ENCODE measurements at regions not wholly inside any gene's neighbourhood (a gene's known extent, or its start where the extent isn't known, plus 50 kb on each side); places are given as distances from the start of the nearest gene placed in this dataset.

DNA sequence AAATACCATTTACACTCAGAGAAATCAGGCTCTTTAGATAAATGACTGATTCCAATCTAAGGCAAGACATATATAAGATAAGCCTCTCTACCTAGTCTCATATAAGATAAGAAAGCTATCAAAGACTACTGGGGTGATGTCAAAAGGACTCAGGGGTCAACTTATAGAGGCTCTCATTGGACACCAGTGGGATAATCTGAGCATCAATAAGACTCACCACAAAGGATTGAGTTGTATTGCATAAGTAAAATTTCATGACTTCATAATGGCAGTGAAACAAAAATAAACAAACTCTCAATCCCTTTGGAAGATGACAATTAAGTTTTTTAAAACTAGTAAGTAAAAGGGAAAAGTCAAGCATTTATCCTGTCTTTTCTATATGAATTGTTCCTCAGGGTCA, 317.8 kb downstream of the SHQ1 start:
- H3K9me3 ChIP-seq (ENCODE audit: control insufficient read depth, insufficient read depth, low read depth, low read length), result no peaks in the 10 kb centered on the region
- no peaks in the 10 kb centered on the region for H3K36me3 ChIP-seq (ENCODE audit: control insufficient read depth, insufficient read depth, low read length)
- H3K4me1 ChIP-seq (ENCODE audit: control insufficient read depth, insufficient read depth, low read length), result no peaks in the 10 kb centered on the region
- H3K27ac ChIP-seq (ENCODE audit: low read length), result no peak overlapping the region
- ATAC-seq, result no peak
- no peak for DNase-seq (ENCODE audit: low read depth, low spot score)
- intact Hi-C loops (cut with micrococcal nuclease; ENCODE audit: unreplicated experiment) (no loop called here), in situ Hi-C loops (cut with HindIII; ENCODE audit: low pct_unique_long_range_greater_than_20kb, low sequenced_read_pairs) (no loop called here)
- CTCF ChIA-PET, result no interaction called here
- no peak for TF ChIP-seq CTCF (IDR thresholded peaks at IDR 0.05)
- TF ChIP-seq POLR2AphosphoS5 (IDR thresholded peaks at IDR 0.05; ENCODE audit: low read depth, low read length), result no peak
- no peak for TF ChIP-seq SIN3A (IDR thresholded peaks at IDR 0.05; ENCODE audit: borderline replicate concordance, insufficient read depth, low read depth, low read length)
- no peak for TF ChIP-seq TCF7L2 (IDR thresholded peaks at IDR 0.05; ENCODE audit: low read depth, low read length)
- POLR2A ChIA-PET, result no interaction called here
- BruUV-seq (replicated peaks), result no TSS peak
- no peak overlapping the region for H3K4me3 ChIP-seq (ENCODE audit: low read depth in 2 of 2, low read length in 2 of 2)
- no peaks in the 10 kb centered on the region; the same call in 1 of the 2 replicates for H3K27me3 ChIP-seq (ENCODE audit: control insufficient read depth, insufficient read depth, low read length)

DNA sequence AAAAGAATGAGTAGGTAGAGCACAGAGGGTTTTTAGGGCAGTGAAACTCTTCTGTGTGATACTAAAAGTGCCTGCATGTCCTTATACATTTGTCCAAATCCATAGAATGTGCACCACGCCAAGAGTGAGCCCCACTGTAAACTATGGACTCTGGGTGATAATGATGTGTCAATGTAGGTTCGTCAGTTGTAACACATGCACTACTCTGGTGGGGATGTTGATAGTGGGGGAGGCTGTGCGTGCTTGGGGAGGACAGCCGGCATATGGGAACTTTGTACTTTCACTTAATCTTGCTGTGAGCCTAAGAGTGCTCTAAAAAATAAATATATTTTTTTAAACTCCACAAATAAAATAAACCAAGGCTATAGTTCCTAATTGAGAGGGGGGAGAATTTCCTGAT, 319.2 kb downstream of the SHQ1 start:
- TF ChIP-seq TCF7L2 (IDR thresholded peaks at IDR 0.05; ENCODE audit: low read depth, low read length), result no peak
- TF ChIP-seq, protein P1, sequence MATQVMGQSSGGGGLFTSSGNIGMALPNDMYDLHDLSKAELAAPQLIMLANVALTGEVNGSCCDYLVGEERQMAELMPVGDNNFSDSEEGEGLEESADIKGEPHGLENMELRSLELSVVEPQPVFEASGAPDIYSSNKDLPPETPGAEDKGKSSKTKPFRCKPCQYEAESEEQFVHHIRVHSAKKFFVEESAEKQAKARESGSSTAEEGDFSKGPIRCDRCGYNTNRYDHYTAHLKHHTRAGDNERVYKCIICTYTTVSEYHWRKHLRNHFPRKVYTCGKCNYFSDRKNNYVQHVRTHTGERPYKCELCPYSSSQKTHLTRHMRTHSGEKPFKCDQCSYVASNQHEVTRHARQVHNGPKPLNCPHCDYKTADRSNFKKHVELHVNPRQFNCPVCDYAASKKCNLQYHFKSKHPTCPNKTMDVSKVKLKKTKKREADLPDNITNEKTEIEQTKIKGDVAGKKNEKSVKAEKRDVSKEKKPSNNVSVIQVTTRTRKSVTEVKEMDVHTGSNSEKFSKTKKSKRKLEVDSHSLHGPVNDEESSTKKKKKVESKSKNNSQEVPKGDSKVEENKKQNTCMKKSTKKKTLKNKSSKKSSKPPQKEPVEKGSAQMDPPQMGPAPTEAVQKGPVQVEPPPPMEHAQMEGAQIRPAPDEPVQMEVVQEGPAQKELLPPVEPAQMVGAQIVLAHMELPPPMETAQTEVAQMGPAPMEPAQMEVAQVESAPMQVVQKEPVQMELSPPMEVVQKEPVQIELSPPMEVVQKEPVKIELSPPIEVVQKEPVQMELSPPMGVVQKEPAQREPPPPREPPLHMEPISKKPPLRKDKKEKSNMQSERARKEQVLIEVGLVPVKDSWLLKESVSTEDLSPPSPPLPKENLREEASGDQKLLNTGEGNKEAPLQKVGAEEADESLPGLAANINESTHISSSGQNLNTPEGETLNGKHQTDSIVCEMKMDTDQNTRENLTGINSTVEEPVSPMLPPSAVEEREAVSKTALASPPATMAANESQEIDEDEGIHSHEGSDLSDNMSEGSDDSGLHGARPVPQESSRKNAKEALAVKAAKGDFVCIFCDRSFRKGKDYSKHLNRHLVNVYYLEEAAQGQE (IDR thresholded peaks at IDR 0.05; ENCODE audit: insufficient read depth in 1 of 2, low read depth in 2 of 2, low read length in 1 of 2), result no peak
- TF ChIP-seq CTCF (IDR thresholded peaks at IDR 0.05), result no peak
- POLR2A ChIA-PET, result no interaction called here
- H3K36me3 ChIP-seq (ENCODE audit: control insufficient read depth, insufficient read depth, low read length), result no peaks in the 10 kb centered on the region
- no peak for DNase-seq (ENCODE audit: low read depth, low spot score)
- no peaks in the 10 kb centered on the region for H3K9me3 ChIP-seq (ENCODE audit: control insufficient read depth, insufficient read depth, low read depth, low read length)
- no peaks in the 10 kb centered on the region; the same call in 1 of the 2 replicates for H3K27me3 ChIP-seq (ENCODE audit: control insufficient read depth, insufficient read depth, low read length)
- H3K4me1 ChIP-seq (ENCODE audit: control insufficient read depth, insufficient read depth, low read length), result no peaks in the 10 kb centered on the region
- intact Hi-C loops (cut with micrococcal nuclease; ENCODE audit: unreplicated experiment), result no loop called here
- H3K27ac ChIP-seq (ENCODE audit: low read length), result no peak overlapping the region
- ATAC-seq, result no peak
- no peak overlapping the region for H3K4me3 ChIP-seq (ENCODE audit: low read depth in 2 of 2, low read length in 2 of 2)
- CTCF ChIA-PET, result no interaction called here
- BruUV-seq (replicated peaks), result no TSS peak
- in situ Hi-C loops (cut with HindIII; ENCODE audit: low pct_unique_long_range_greater_than_20kb, low sequenced_read_pairs), result no loop called here
